GM12892 (cell line): ENCODE measurements at regions not wholly inside any gene's neighbourhood (a gene's known extent, or its start where the extent isn't known, plus 50 kb on each side); places are given as distances from the start of the nearest gene placed in this dataset.

Source experiments
- DNase-seq: peaks from one replicate; pipeline ENCODE4 v3.0.0; 2011; ENCODE audit not compliant: insufficient read length
- FAIRE-seq: peaks from 2 replicates; lab custom pipeline; 2011; peaks lifted over from hg19 to GRCh38; lab: Jason Lieb, UNC
- POLR2A ChIP-seq: IDR thresholded peaks from 2 replicates; pipeline ENCODE4 v1.6.1; 2011; ENCODE audit warnings: low read depth, low read length, control low read depth
- POLR2AphosphoS5 ChIP-seq: IDR thresholded peaks from 2 replicates; pipeline ENCODE4 v1.6.1; 2011; ENCODE audit warnings: low read depth, low read length, control low read depth
- TAF1 ChIP-seq: IDR thresholded peaks from 2 replicates; pipeline ENCODE4 v1.6.1; 2011; ENCODE audit warnings: low read depth, mild to moderate bottlenecking, control low read depth, low read length, borderline replicate concordance

GRCh38 chr1:101105877-101106276 is 80.3 kb upstream of the DPH5 start:
- TF ChIP-seq POLR2AphosphoS5, result no peak
- no peak for TF ChIP-seq POLR2A
- no peak for TF ChIP-seq TAF1
- DNase-seq, result no peak
- no peak for FAIRE-seq

GRCh38 chr1:101102426-101103156 is 77.0 kb upstream of the DPH5 start:
- DNase-seq (no peak), FAIRE-seq (no peak)
- no peak for TF ChIP-seq TAF1
- TF ChIP-seq POLR2AphosphoS5, result no peak
- no peak for TF ChIP-seq POLR2A

- no peak for FAIRE-seq
- DNase-seq, result no peak
- TF ChIP-seq POLR2A (no peak), TAF1 (no peak), POLR2AphosphoS5 (no peak)
Measured at GRCh38 chr1:101101360-101101759, 75.8 kb upstream of the DPH5 start.

- TF ChIP-seq POLR2A (no peak), POLR2AphosphoS5 (no peak), TAF1 (no peak)
- FAIRE-seq (no peak), DNase-seq (no peak)
Measured at GRCh38 chr1:101100674-101101073, 75.1 kb upstream of the DPH5 start.

GRCh38 chr1:101098907-101099306 is 73.3 kb upstream of the DPH5 start:
- no peak for FAIRE-seq

GRCh38 chr1:101098327-101098726 is 72.7 kb upstream of the DPH5 start:
- TF ChIP-seq TAF1 (no peak), POLR2AphosphoS5 (no peak), POLR2A (no peak)
- no peak for FAIRE-seq
- no peak for DNase-seq

More at GRCh38 chr1:101098907-101099306, 73.3 kb upstream of the DPH5 start:
- DNase-seq, result no peak
- TF ChIP-seq POLR2A, result no peak
- no peak for TF ChIP-seq TAF1
- TF ChIP-seq POLR2AphosphoS5, result no peak

GRCh38 chr1:101089613-101090338 is 64.2 kb upstream of the DPH5 start:
- DNase-seq, result no peak
- TF ChIP-seq TAF1, result no peak
- no peak for TF ChIP-seq POLR2A
- FAIRE-seq, result no peak

GRCh38 chr1:101088431-101088830 is 62.8 kb upstream of the DPH5 start:
- DNase-seq, result no peak
- TF ChIP-seq POLR2AphosphoS5 (no peak), TAF1 (no peak), POLR2A (no peak)
- FAIRE-seq, result peak; percentile 30

GRCh38 chr1:101086783-101087182 is 61.2 kb upstream of the DPH5 start:
- FAIRE-seq, result no peak
- no peak for TF ChIP-seq POLR2A
- no peak for TF ChIP-seq POLR2AphosphoS5
- TF ChIP-seq TAF1, result no peak
- DNase-seq, result no peak

GRCh38 chr1:101081496-101082488 is 56.2 kb upstream of the DPH5 start:
- FAIRE-seq, result no peak
- TF ChIP-seq POLR2AphosphoS5 (no peak), TAF1 (no peak), POLR2A (no peak)
- no peak for DNase-seq

GRCh38 chr1:101080859-101081258 is 55.3 kb upstream of the DPH5 start:
- FAIRE-seq (peak; percentile 24), DNase-seq (no peak)
- TF ChIP-seq TAF1, result no peak
- no peak for TF ChIP-seq POLR2A
- TF ChIP-seq POLR2AphosphoS5, result no peak
